Vagina (tissue), 2 donors: ENCODE measurements at regions not wholly inside any gene's neighbourhood (a gene's known extent, or its start where the extent isn't known, plus 50 kb on each side); places are given as distances from the start of the nearest gene placed in this dataset.

Experiments
- DNase-seq, 2 donors: peaks; one replicate each; pipeline ENCODE4 v3.0.0-alpha.2; 2017; ENCODE audit errors: extremely low spot score in 2 of 2
- H3K27ac ChIP-seq: fragments of 200-600 bp; sonication (generic); one replicate; pipeline ENCODE4 v1.5.1; 2019
- H3K27me3 ChIP-seq: fragments of 200-600 bp; sonication (generic); one replicate; pipeline ENCODE4 v1.5.1; 2019
- H3K36me3 ChIP-seq, 2 donors: fragments of 200-600 bp; sonication (generic); one replicate each; pipeline ENCODE4 v1.5.1; 2017 to 2019
- H3K4me1 ChIP-seq: fragments of 200-600 bp; sonication (generic); one replicate; pipeline ENCODE4 v1.5.1; 2019
- H3K4me3 ChIP-seq, 2 donors: fragments of 200-600 bp; sonication (generic); 1 replicate in 1 of 2; 2 replicates in 1 of 2; pipeline ENCODE4 v1.5.1; 2016 to 2019
- H3K9me3 ChIP-seq: fragments of 200-600 bp; sonication (generic); one replicate; pipeline ENCODE4 v1.5.1; 2019
- POLR2A ChIP-seq, 2 donors: fragments of 450-650 bp; IDR thresholded peaks; one replicate each; pipeline ENCODE4 v1.6.1; 2017; ENCODE audit warnings: antibody characterized with exemption in 2 of 2, mild to moderate bottlenecking in 2 of 2, moderate library complexity in 2 of 2
- POLR2AphosphoS5 ChIP-seq, 2 donors: sonication (generic); formaldehyde crosslinking; IDR thresholded peaks; one replicate each; pipeline ENCODE4 v1.9.0; 2017; ENCODE audit warnings: antibody characterized with exemption in 2 of 2, mild to moderate bottlenecking in 2 of 2, low read depth in 1 of 2; ENCODE audit not compliant: insufficient read depth in 1 of 2
- intact Hi-C: fragments of 100-400 bp; cut with DNase I; formaldehyde crosslinking; loops from one replicate; pipeline ENCODE4 v1.15.1; 2023
- TF ChIP-seq, protein P1 (sequence below), 3 experiments: fragments of 450-650 bp in 2 of 3; fragments of 200-600 bp in 1 of 3; sonication (generic) in 1 of 3; IDR thresholded peaks; one replicate each; pipeline ENCODE4 v1.5.1; 2017 to 2019; ENCODE audit warnings: antibody characterized with exemption in 3 of 3, mild to moderate bottlenecking in 2 of 3, moderate library complexity in 2 of 3

GRCh38 chr13:72379581-72379980 is 347.8 kb downstream of the MZT1 start:
- no peak for TF ChIP-seq POLR2AphosphoS5 (IDR thresholded peaks at IDR 0.05; ENCODE audit: insufficient read depth in 1 of 2, low read depth in 1 of 2)
- TF ChIP-seq, protein P1, sequence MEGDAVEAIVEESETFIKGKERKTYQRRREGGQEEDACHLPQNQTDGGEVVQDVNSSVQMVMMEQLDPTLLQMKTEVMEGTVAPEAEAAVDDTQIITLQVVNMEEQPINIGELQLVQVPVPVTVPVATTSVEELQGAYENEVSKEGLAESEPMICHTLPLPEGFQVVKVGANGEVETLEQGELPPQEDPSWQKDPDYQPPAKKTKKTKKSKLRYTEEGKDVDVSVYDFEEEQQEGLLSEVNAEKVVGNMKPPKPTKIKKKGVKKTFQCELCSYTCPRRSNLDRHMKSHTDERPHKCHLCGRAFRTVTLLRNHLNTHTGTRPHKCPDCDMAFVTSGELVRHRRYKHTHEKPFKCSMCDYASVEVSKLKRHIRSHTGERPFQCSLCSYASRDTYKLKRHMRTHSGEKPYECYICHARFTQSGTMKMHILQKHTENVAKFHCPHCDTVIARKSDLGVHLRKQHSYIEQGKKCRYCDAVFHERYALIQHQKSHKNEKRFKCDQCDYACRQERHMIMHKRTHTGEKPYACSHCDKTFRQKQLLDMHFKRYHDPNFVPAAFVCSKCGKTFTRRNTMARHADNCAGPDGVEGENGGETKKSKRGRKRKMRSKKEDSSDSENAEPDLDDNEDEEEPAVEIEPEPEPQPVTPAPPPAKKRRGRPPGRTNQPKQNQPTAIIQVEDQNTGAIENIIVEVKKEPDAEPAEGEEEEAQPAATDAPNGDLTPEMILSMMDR (IDR thresholded peaks at IDR 0.05): no peak
- TF ChIP-seq POLR2A (IDR thresholded peaks at IDR 0.05): no peak
- Histone ChIP-seq H3K36me3 (no peaks in the 10 kb centered on the region), H3K4me1 (no peaks in the 10 kb centered on the region), H3K9me3 (no peaks in the 10 kb centered on the region), H3K27me3 (no peaks in the 10 kb centered on the region), H3K27ac (no peak overlapping the region), H3K4me3 (no peak overlapping the region)
- no peak for DNase-seq
- intact Hi-C loops: no loop called here

GRCh38 chr13:72368031-72368430 is 359.4 kb downstream of the MZT1 start:
- Histone ChIP-seq H3K36me3 (no peaks in the 10 kb centered on the region), H3K27me3 (no peaks in the 10 kb centered on the region), H3K4me3 (no peak overlapping the region), H3K4me1 (no peaks in the 10 kb centered on the region), H3K9me3 (no peaks in the 10 kb centered on the region), H3K27ac (no peak overlapping the region)
- intact Hi-C loops: no loop called here
- TF ChIP-seq, protein P1 (IDR thresholded peaks at IDR 0.05): no peak
- TF ChIP-seq POLR2AphosphoS5 (IDR thresholded peaks at IDR 0.05; ENCODE audit: insufficient read depth in 1 of 2, low read depth in 1 of 2) (no peak), POLR2A (IDR thresholded peaks at IDR 0.05) (no peak)
- no peak for DNase-seq

DNA sequence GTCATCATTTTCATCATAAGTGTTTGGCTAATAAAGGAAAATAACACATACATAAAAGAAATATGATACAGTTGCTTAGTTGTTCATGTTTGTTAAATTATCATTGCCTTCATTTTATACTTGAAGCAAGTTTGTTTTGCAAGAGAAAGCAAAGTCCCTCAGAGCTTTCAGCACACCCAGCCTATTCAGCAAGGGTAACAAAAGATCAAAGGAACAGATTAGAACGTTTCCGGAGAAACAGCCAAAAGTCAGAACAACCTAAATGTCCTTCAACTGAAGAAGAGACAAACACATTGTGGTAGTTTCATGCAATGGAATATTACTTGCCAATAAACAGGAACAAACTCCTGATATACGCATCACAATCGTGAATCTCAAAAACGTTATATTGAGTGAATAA is 380.7 kb downstream of the MZT1 start:
- H3K4me3 ChIP-seq: no peak overlapping the region
- intact Hi-C loops: no loop called here
- no peaks in the 10 kb centered on the region for H3K4me1 ChIP-seq
- H3K27ac ChIP-seq: no peak overlapping the region
- H3K27me3 ChIP-seq: no peaks in the 10 kb centered on the region
- TF ChIP-seq POLR2A (IDR thresholded peaks at IDR 0.05) (no peak), POLR2AphosphoS5 (IDR thresholded peaks at IDR 0.05; ENCODE audit: insufficient read depth in 1 of 2, low read depth in 1 of 2) (no peak)
- TF ChIP-seq, protein P1 (IDR thresholded peaks at IDR 0.05): no peak
- no peaks in the 10 kb centered on the region for H3K36me3 ChIP-seq
- no peak for DNase-seq
- H3K9me3 ChIP-seq: no peaks in the 10 kb centered on the region

DNA sequence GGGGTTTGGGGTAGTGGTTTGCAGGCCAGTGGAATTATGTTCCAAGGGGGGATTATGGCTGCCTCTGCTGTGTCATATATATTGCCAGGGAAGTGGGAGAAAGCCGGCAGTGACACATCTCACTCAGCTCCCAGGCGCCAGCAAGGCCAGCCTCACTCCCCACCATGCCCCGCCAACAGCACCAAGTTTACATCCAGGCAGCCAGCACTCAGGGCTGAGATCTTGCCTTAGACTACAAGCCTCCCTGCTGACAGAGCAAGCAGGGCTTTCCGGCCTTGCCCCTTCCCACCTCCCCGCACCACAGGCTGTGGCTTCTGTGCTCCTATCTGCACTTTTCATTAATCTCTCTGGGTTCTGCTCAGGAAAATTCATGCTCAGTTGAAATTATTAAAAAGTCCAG is 385.1 kb downstream of the MZT1 start:
- Histone ChIP-seq H3K4me1 (no peaks in the 10 kb centered on the region), H3K4me3 (no peak overlapping the region), H3K27ac (no peak overlapping the region), H3K27me3 (no peaks in the 10 kb centered on the region), H3K9me3 (no peaks in the 10 kb centered on the region), H3K36me3 (no peaks in the 10 kb centered on the region)
- intact Hi-C loops: no loop called here
- no peak for DNase-seq
- TF ChIP-seq POLR2AphosphoS5 (IDR thresholded peaks at IDR 0.05; ENCODE audit: insufficient read depth in 1 of 2, low read depth in 1 of 2) (no peak), POLR2A (IDR thresholded peaks at IDR 0.05) (no peak)
- TF ChIP-seq, protein P1 (IDR thresholded peaks at IDR 0.05): no peak

DNA sequence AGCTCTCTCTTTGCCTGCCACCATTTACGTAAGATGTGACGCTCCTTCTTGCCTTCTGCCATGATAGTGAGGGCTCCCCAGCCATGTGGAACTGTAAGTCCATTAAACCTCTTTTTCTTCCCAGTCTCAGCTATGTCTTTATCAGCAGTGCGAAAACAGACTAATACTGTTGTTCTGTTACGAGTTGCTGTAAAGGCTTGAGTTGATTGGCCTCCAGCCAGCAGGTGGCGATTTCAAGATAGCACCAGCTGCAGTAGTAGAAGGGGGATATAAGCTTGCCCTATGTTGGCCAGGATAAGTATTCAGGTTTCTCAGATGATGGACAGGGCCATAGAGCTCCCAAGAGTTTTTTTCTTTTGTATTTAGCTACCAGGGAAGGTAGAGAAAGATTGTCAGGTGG is 385.5 kb downstream of the MZT1 start:
- intact Hi-C loops: no loop called here
- Histone ChIP-seq H3K4me1 (no peaks in the 10 kb centered on the region), H3K4me3 (no peak overlapping the region), H3K27ac (no peak overlapping the region), H3K27me3 (no peaks in the 10 kb centered on the region), H3K36me3 (no peaks in the 10 kb centered on the region), H3K9me3 (no peaks in the 10 kb centered on the region)
- no peak for DNase-seq
- TF ChIP-seq, protein P1 (IDR thresholded peaks at IDR 0.05): no peak
- TF ChIP-seq POLR2AphosphoS5 (IDR thresholded peaks at IDR 0.05; ENCODE audit: insufficient read depth in 1 of 2, low read depth in 1 of 2) (no peak), POLR2A (IDR thresholded peaks at IDR 0.05) (no peak)
